ENCODE measurements at regions not wholly inside any gene's neighbourhood (a gene's known extent, or its start where the extent isn't known, plus 50 kb on each side); places are given as distances from the start of the nearest gene placed in this dataset.
"Not testable (repeated sequence)": the region's sequence is repeated elsewhere in the genome, so short reads cannot be mapped to it uniquely, and the experiment has no call there.

GRCh38 chr7:114799628-114800028, 122.3 kb upstream of the MDFIC start:
- intact Hi-C loops (cut with DNase I) = no loop called here

GRCh38 chr7:114802632-114803031, 119.3 kb upstream of the MDFIC start:
- no peak for DNase-seq (ENCODE audit: low spot score)
- intact Hi-C loops (cut with DNase I) = no loop called here

More at GRCh38 chr7:114799628-114800028, 122.3 kb upstream of the MDFIC start:
- DNase-seq (ENCODE audit: low spot score) = no peak

- DNase-seq (ENCODE audit: low spot score) = no peak
- intact Hi-C loops (cut with DNase I) = no loop called here
These were observed 115.2 kb upstream of the MDFIC start for GRCh38 chr7:114806590-114807162.

GRCh38 chr7:114812570-114812969, 109.3 kb upstream of the MDFIC start:
- intact Hi-C loops (cut with DNase I) = no loop called here

GRCh38 chr7:114813624-114814023, 108.3 kb upstream of the MDFIC start:
- no peak for DNase-seq (ENCODE audit: low spot score)
- intact Hi-C loops (cut with DNase I) = no loop called here

More at GRCh38 chr7:114812570-114812969, 109.3 kb upstream of the MDFIC start:
- DNase-seq (ENCODE audit: low spot score) = no peak

GRCh38 chr7:114817036-114817435, 104.9 kb upstream of the MDFIC start:
- DNase-seq (ENCODE audit: low spot score); intact Hi-C loops (cut with DNase I): not testable (repeated sequence)

- intact Hi-C loops (cut with DNase I) = no loop called here
- no peak for DNase-seq (ENCODE audit: low spot score)
These were observed 103.4 kb upstream of the MDFIC start for GRCh38 chr7:114818501-114818900.

GRCh38 chr7:114819616-114820362, 102.1 kb upstream of the MDFIC start:
- intact Hi-C loops (cut with DNase I) = no loop called here
- no peak for DNase-seq (ENCODE audit: low spot score)

- intact Hi-C loops (cut with DNase I) = no loop called here
- DNase-seq (ENCODE audit: low spot score) = no peak
These were observed 100.6 kb upstream of the MDFIC start for GRCh38 chr7:114821030-114821900.

GRCh38 chr7:114822131-114822530, 99.8 kb upstream of the MDFIC start:
- no peak for DNase-seq (ENCODE audit: low spot score)
- intact Hi-C loops (cut with DNase I) = no loop called here

- intact Hi-C loops (cut with DNase I) = no loop called here
- DNase-seq (ENCODE audit: low spot score) = no peak
These were observed 99.0 kb upstream of the MDFIC start for GRCh38 chr7:114822844-114823243.

- intact Hi-C loops (cut with DNase I) = no loop called here
- DNase-seq (ENCODE audit: low spot score) = no peak
These were observed 98.6 kb upstream of the MDFIC start for GRCh38 chr7:114823290-114823689.

GRCh38 chr7:114825423-114825951, 96.4 kb upstream of the MDFIC start:
- intact Hi-C loops (cut with DNase I) = no loop called here
- DNase-seq (ENCODE audit: low spot score) = no peak

GRCh38 chr7:114830952-114831351, 90.9 kb upstream of the MDFIC start:
- intact Hi-C loops (cut with DNase I) = no loop called here
- DNase-seq (ENCODE audit: low spot score) = no peak

GRCh38 chr7:114832906-114833595, 88.8 kb upstream of the MDFIC start:
- no peak for DNase-seq (ENCODE audit: low spot score)
- intact Hi-C loops (cut with DNase I) = no loop called here

GRCh38 chr7:114835303-114835702, 86.6 kb upstream of the MDFIC start:
- intact Hi-C loops (cut with DNase I) = no loop called here
- DNase-seq (ENCODE audit: low spot score) = no peak

- intact Hi-C loops (cut with DNase I) = no loop called here
These were observed 86.0 kb upstream of the MDFIC start for GRCh38 chr7:114835861-114836260.

GRCh38 chr7:114842551-114843065, 79.3 kb upstream of the MDFIC start:
- intact Hi-C loops (cut with DNase I) = no loop called here
- no peak for DNase-seq (ENCODE audit: low spot score)

More at GRCh38 chr7:114835861-114836260, 86.0 kb upstream of the MDFIC start:
- no peak for DNase-seq (ENCODE audit: low spot score)

GRCh38 chr7:114843102-114843501, 78.8 kb upstream of the MDFIC start:
- intact Hi-C loops (cut with DNase I) = no loop called here
- DNase-seq (ENCODE audit: low spot score) = no peak

Measured in cardiac septum (tissue), 1 donor.